ENCODE measurements at regions not wholly inside any gene's neighbourhood (a gene's known extent, or its start where the extent isn't known, plus 50 kb on each side); places are given as distances from the start of the nearest gene placed in this dataset.

GRCh38 chr3:189531271-189531670 is 99.9 kb upstream of the TP63 start:
- 98% methylated on average over 2 of the region's 2 CpGs for WGBS (ENCODE audit: missing lambda C conversion rate)
- ATAC-seq = no peak
- H3K4me2 ChIP-seq = no peak overlapping the region
- no peaks in the 10 kb centered on the region for H3K9me3 ChIP-seq
- POLR2A ChIA-PET = no interaction called here
- H3K27ac ChIP-seq = no peak overlapping the region
- TF ChIP-seq TP53 (CRISPR knock-in tag; IDR thresholded peaks at IDR 0.05) = no peak
- TF ChIP-seq SREBF2 (IDR thresholded peaks at IDR 0.05) = no peak
- no peak for TF ChIP-seq PHF8 (IDR thresholded peaks at IDR 0.05; ENCODE audit: borderline replicate concordance, low read depth)
- no peak for TF ChIP-seq SMC3 (IDR thresholded peaks at IDR 0.05)
- no peak for TF ChIP-seq POLR2AphosphoS2 (conservative IDR thresholded peaks at IDR 0.05; ENCODE audit: low read length)
- no peak for TF ChIP-seq NR3C1 (IDR thresholded peaks at IDR 0.05)
- TF ChIP-seq ZC3H11A (IDR thresholded peaks at IDR 0.05) = no peak
- TF ChIP-seq KDM5A (IDR thresholded peaks at IDR 0.05) = no peak
- no peak for TF ChIP-seq EP300 (IDR thresholded peaks at IDR 0.05)
- no peak overlapping the region for H3K4me3 ChIP-seq
- no peak for FAIRE-seq
- CTCF ChIA-PET = no interaction called here
- DNase-seq (ENCODE audit: low read depth in 1 of 2, low spot score in 1 of 2) = no peak
- H3K4me1 ChIP-seq = no peaks in the 10 kb centered on the region

- WGBS (ENCODE audit: missing lambda C conversion rate) = 100% methylated on average over 2 of the region's 2 CpGs
- FAIRE-seq = no peak
- no peak overlapping the region for H3K27ac ChIP-seq
- no peaks in the 10 kb centered on the region for H3K9me3 ChIP-seq
- no peak for ATAC-seq
- H3K4me1 ChIP-seq = no peaks in the 10 kb centered on the region
- H3K4me3 ChIP-seq = no peak overlapping the region
- ChIA-PET POLR2A (no interaction called here), CTCF (no interaction called here)
- H3K4me2 ChIP-seq = no peak overlapping the region
- no peak for DNase-seq (ENCODE audit: low read depth in 1 of 2, low spot score in 1 of 2)
- TF ChIP-seq KDM1A (IDR thresholded peaks at IDR 0.05; ENCODE audit: low read depth) = no peak
- no peak for TF ChIP-seq TFCP2L1 (CRISPR knock-in tag; IDR thresholded peaks at IDR 0.05)
- no peak for TF ChIP-seq HES2 (IDR thresholded peaks at IDR 0.05)
- no peak for TF ChIP-seq HEYL (CRISPR knock-in tag; IDR thresholded peaks at IDR 0.05)
- TF ChIP-seq RAD21 (conservative IDR thresholded peaks at IDR 0.05 in 1 of 2, IDR thresholded peaks at IDR 0.05 in 1 of 2) = no peak
- TF ChIP-seq MYC (IDR thresholded peaks at IDR 0.05; ENCODE audit: borderline replicate concordance, low read length) = no peak
- TF ChIP-seq BCL3 (IDR thresholded peaks at IDR 0.05) = no peak
- TF ChIP-seq PHF8 (IDR thresholded peaks at IDR 0.05; ENCODE audit: borderline replicate concordance, low read depth) = no peak
- TF ChIP-seq HOXB5 (CRISPR knock-in tag; IDR thresholded peaks at IDR 0.05) = no peak
- TF ChIP-seq CTCF (IDR thresholded peaks at IDR 0.05) = no peak
- TF ChIP-seq RFX5 (IDR thresholded peaks at IDR 0.05) = no peak
- no peak for TF ChIP-seq E2F6 (IDR thresholded peaks at IDR 0.05; ENCODE audit: borderline replicate concordance, low read depth)
- TF ChIP-seq ELK1 (IDR thresholded peaks at IDR 0.05; ENCODE audit: low read depth, low read length) = no peak
- TF ChIP-seq HOXA7 (CRISPR knock-in tag; IDR thresholded peaks at IDR 0.05) = no peak
- no peak for TF ChIP-seq EHF (CRISPR knock-in tag; IDR thresholded peaks at IDR 0.05)
- no peak for TF ChIP-seq JUN (IDR thresholded peaks at IDR 0.05)
Observed at GRCh38 chr3:189534531-189534930, 96.7 kb upstream of the TP63 start.

Data from A549 (cell line).